Fibroblast of mammary gland (primary cell): ENCODE measurements at regions not wholly inside any gene's neighbourhood (a gene's known extent, or its start where the extent isn't known, plus 50 kb on each side); places are given as distances from the start of the nearest gene placed in this dataset.

Experiments
- DNase-seq: peaks from one replicate; pipeline ENCODE4 v3.0.0-alpha.2; 2010; ENCODE audit warnings: low read depth
- H3K4me3 ChIP-seq: 2 replicates; pipeline ENCODE4 v1.5.1; 2011; ENCODE audit warnings: low read depth, mild to moderate bottlenecking, low read length, moderate library complexity; ENCODE audit not compliant: control insufficient read depth
- CTCF ChIP-seq: conservative IDR thresholded peaks from 2 replicates; pipeline ENCODE4 v1.5.1; 2011; ENCODE audit warnings: low read depth, low read length, inconsistent platforms; ENCODE audit not compliant: control insufficient read depth, insufficient read depth

- H3K4me3 ChIP-seq = no peak overlapping the region
- TF ChIP-seq CTCF = no peak
- peak; percentile 21 for DNase-seq
Observed at GRCh38 chr1:234535763-234536515, 57.0 kb upstream of the TARBP1 start.

GRCh38 chr1:234535218-234535617 is 56.2 kb upstream of the TARBP1 start:
- TF ChIP-seq CTCF = no peak
- H3K4me3 ChIP-seq = no peak overlapping the region
- no peak for DNase-seq

- no peak for TF ChIP-seq CTCF
- DNase-seq = peak; percentile 100
Observed at GRCh38 chr1:234533975-234534876, 55.2 kb upstream of the TARBP1 start.

DNA sequence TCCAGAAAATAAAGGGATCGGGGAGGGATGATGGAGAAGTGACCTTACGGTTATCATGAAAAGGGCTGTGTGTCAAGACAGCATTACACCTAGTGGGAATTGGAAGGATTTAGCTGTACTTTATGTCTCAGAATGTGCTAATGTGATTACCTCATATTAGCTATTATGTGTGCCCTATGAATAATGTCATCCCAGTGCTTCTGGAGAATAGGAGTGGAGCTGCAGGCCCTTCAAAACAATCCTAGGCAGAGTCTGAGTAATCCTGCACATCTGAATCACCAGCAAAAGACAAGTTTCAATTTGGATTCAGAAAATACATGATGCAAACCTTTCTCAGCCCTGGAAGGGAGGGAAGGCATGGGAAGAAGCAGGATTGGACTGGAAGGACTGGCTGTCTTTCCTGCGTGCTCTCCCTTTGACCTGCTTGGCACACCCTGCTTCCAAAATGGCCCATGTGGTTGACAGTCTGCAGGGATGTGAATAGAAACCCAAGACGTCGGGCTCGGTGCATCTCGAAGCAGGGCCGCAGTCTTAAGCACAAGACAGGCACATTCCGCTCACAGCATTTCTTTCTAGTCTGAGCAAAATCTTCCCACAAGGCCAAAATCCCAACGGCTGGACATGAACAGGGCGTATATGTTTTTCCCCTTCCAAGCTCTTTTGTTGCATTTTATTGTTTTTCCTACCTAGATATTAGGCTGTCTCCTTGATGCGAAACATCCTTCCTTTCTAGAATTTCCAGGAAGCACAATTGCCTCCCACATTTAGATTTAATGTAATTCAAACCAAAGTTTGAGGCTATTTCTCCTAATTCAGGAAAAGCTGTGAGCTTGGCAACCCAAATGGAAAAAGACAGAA is 54.3 kb upstream of the TARBP1 start:
- peak; percentile 100 for DNase-seq
- TF ChIP-seq CTCF = no peak
- no peak overlapping the region for H3K4me3 ChIP-seq

More at GRCh38 chr1:234533975-234534876, 55.2 kb upstream of the TARBP1 start:
- no peak overlapping the region for H3K4me3 ChIP-seq

- TF ChIP-seq CTCF = no peak
- H3K4me3 ChIP-seq = no peak overlapping the region
- peak; percentile 64 for DNase-seq
Observed at GRCh38 chr1:234532503-234532922, 53.5 kb upstream of the TARBP1 start.

DNA sequence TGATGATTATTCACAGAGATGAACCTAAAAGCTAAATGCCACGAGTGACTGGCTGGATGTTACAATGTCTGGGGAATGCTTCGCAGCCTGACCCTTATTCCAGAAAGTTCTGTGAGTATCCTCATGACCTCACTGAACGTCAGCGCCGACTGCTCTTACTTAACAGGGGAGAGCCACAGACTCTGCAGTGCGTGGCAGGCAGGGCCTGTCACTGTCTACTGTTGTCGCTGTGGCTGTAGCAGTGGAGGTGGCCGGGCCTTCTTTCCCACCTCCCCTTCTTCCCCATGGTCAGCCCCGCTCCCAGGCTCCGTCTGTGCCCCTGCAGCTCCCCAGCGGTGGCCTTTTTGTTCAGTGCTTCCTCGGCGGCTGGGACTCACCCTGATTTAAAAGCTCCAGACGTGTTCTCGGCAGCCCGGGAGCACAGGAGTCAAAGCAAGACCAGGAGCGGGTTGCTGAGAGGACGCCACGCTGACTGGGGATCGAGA is 52.2 kb upstream of the TARBP1 start:
- TF ChIP-seq CTCF = no peak
- no peak overlapping the region for H3K4me3 ChIP-seq
- DNase-seq = peak; percentile 94
